ENCODE measurements at regions not wholly inside any gene's neighbourhood (a gene's known extent, or its start where the extent isn't known, plus 50 kb on each side); places are given as distances from the start of the nearest gene placed in this dataset.

DNA sequence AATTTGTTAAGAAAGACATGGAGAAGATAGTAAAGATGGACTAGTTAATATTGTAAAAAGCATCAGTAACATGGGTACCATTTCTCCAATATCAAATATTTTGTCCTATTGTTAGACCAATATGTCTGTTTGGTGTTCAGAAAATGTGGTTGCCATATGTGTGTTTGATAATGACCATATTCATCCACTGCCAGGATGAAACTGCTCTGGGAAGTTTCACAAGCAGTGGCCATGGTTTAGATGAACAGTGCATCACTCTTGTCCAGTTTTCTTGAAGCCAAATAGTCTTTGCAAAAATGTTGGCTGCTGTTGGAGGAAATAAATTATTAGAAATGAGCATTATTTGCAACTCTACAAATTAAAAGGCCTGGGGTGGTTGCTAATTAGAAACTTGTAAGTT is 333.8 kb downstream of the NUF2 start:
- TF ChIP-seq, protein P1, sequence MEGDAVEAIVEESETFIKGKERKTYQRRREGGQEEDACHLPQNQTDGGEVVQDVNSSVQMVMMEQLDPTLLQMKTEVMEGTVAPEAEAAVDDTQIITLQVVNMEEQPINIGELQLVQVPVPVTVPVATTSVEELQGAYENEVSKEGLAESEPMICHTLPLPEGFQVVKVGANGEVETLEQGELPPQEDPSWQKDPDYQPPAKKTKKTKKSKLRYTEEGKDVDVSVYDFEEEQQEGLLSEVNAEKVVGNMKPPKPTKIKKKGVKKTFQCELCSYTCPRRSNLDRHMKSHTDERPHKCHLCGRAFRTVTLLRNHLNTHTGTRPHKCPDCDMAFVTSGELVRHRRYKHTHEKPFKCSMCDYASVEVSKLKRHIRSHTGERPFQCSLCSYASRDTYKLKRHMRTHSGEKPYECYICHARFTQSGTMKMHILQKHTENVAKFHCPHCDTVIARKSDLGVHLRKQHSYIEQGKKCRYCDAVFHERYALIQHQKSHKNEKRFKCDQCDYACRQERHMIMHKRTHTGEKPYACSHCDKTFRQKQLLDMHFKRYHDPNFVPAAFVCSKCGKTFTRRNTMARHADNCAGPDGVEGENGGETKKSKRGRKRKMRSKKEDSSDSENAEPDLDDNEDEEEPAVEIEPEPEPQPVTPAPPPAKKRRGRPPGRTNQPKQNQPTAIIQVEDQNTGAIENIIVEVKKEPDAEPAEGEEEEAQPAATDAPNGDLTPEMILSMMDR (conservative IDR thresholded peaks at IDR 0.05 in 1 of 2, IDR thresholded peaks at IDR 0.05 in 1 of 2; ENCODE audit: extremely low read depth in 1 of 2, insufficient read depth in 1 of 2, low read depth in 1 of 2, low read length in 2 of 2): no peak
- TF ChIP-seq EZH2 (IDR thresholded peaks at IDR 0.05; ENCODE audit: borderline replicate concordance, low read length): no peak
